ENCODE measurements at regions not wholly inside any gene's neighbourhood (a gene's known extent, or its start where the extent isn't known, plus 50 kb on each side); places are given as distances from the start of the nearest gene placed in this dataset.

- no peak for TF ChIP-seq CTCF (IDR thresholded peaks at IDR 0.05)
- no peak for TF ChIP-seq POLR2A (IDR thresholded peaks at IDR 0.05)
- no peak for TF ChIP-seq EP300 (IDR thresholded peaks at IDR 0.05)
Measured at GRCh38 chr18:38077229-38077628, 511.6 kb upstream of the CELF4 start.

All from ovary (tissue), 3 donors.